Gastrocnemius medialis (tissue), 4 donors: ENCODE measurements at regions not wholly inside any gene's neighbourhood (a gene's known extent, or its start where the extent isn't known, plus 50 kb on each side); places are given as distances from the start of the nearest gene placed in this dataset.

Experiments
- ATAC-seq, 2 donors: fragments of 150-250 bp; one replicate each; pipeline ENCODE4 v1.9.1; 2016
- DNase-seq, 2 donors: peaks; one replicate each; pipeline ENCODE4 v3.0.0-alpha.2; 2019
- H3K27ac ChIP-seq, 4 donors: fragments of 200-600 bp; sonication (generic); 1 replicate in 1 of 4; 2 replicates in 3 of 4; pipeline ENCODE4 v1.5.1; 2016 to 2018; ENCODE audit warnings: mild to moderate bottlenecking in 2 of 4, moderate library complexity in 1 of 4
- H3K27me3 ChIP-seq, 3 donors: fragments of 200-600 bp; sonication (generic) in 2 of 3; 1 replicate in 1 of 3; 2 replicates in 2 of 3; pipeline versions ENCODE4 v1.5.1 to v1.6.0; 2016 to 2019; ENCODE audit warnings: mild to moderate bottlenecking in 1 of 3, moderate library complexity in 1 of 3
- H3K36me3 ChIP-seq, 2 donors: fragments of 200-600 bp; sonication (generic) in 1 of 2; one replicate each; pipeline ENCODE4 v1.5.1; 2017 to 2018
- H3K4me1 ChIP-seq, 2 donors: fragments of 200-600 bp; sonication (generic) in 1 of 2; one replicate each; pipeline ENCODE4 v1.5.1; 2016 to 2017; ENCODE audit warnings: mild to moderate bottlenecking in 2 of 2
- H3K4me3 ChIP-seq, 4 donors: fragments of 200-600 bp; sonication (generic) in 3 of 4; 1 replicate in 1 of 4; 2 replicates in 3 of 4; pipeline ENCODE4 v1.5.1; 2016 to 2019; ENCODE audit warnings: mild to moderate bottlenecking in 2 of 4
- H3K9me3 ChIP-seq, 3 donors: fragments of 200-600 bp; sonication (generic) in 2 of 3; 1 replicate in 1 of 3; 2 replicates in 2 of 3; pipeline ENCODE4 v1.5.1; 2016 to 2019
- CTCF ChIP-seq, 5 experiments: fragments of 450-650 bp in 3 of 5; fragments of 200-600 bp in 2 of 5; sonication (generic) in 2 of 5; IDR thresholded peaks in 4 of 5; conservative IDR thresholded peaks in 1 of 5; 1 replicate in 4 of 5; 2 replicates in 1 of 5; pipeline ENCODE4 v1.5.1; 2016 to 2019; ENCODE audit warnings: antibody characterized with exemption in 5 of 5, mild to moderate bottlenecking in 3 of 5, moderate library complexity in 3 of 5
- POLR2A ChIP-seq, 2 donors: fragments of 450-650 bp; IDR thresholded peaks; one replicate each; pipeline ENCODE4 v1.6.1; 2017; ENCODE audit warnings: antibody characterized with exemption in 2 of 2, mild to moderate bottlenecking in 2 of 2, moderate library complexity in 2 of 2
- in situ Hi-C, 4 donors: fragments of 200-750 bp; cut with MboI; loops; one replicate each; pipeline versions ENCODE4 v1.15.0 to v1.8.0; 2017; ENCODE audit warnings: low sequenced_read_pairs in 4 of 4
- intact Hi-C: fragments of 100-400 bp; cut with DNase I; formaldehyde crosslinking; loops from one replicate; pipeline ENCODE4 v1.15.1; 2023; ENCODE audit warnings: low total_unique reads

- no peaks in the 10 kb centered on the region for H3K9me3 ChIP-seq
- in situ Hi-C loops: no loop called here
These were observed 1124.6 kb upstream of the ATXN7L3B start for GRCh38 chr12:73413051-73413450.

GRCh38 chr12:73413974-73414373 is 1123.7 kb upstream of the ATXN7L3B start:
- Histone ChIP-seq H3K27me3 (no peaks in the 10 kb centered on the region), H3K9me3 (no peaks in the 10 kb centered on the region), H3K27ac (no peak overlapping the region), H3K4me3 (no peak overlapping the region), H3K4me1 (no peaks in the 10 kb centered on the region), H3K36me3 (no peaks in the 10 kb centered on the region)
- in situ Hi-C loops (no loop called here), intact Hi-C loops (no loop called here)
- ATAC-seq (no peak), DNase-seq (no peak)
- no peak for TF ChIP-seq POLR2A (IDR thresholded peaks at IDR 0.05)
- no peak for TF ChIP-seq CTCF (IDR thresholded peaks at IDR 0.05 in 4 of 5, conservative IDR thresholded peaks at IDR 0.05 in 1 of 5)

More at GRCh38 chr12:73413051-73413450, 1124.6 kb upstream of the ATXN7L3B start:
- DNase-seq (no peak), ATAC-seq (no peak)
- no peaks in the 10 kb centered on the region for H3K4me1 ChIP-seq
- no peak overlapping the region for H3K27ac ChIP-seq
- intact Hi-C loops: no loop called here
- no peaks in the 10 kb centered on the region for H3K36me3 ChIP-seq
- H3K27me3 ChIP-seq: no peaks in the 10 kb centered on the region
- H3K4me3 ChIP-seq: no peak overlapping the region
- TF ChIP-seq CTCF (IDR thresholded peaks at IDR 0.05 in 4 of 5, conservative IDR thresholded peaks at IDR 0.05 in 1 of 5) (no peak), POLR2A (IDR thresholded peaks at IDR 0.05) (no peak)

DNA sequence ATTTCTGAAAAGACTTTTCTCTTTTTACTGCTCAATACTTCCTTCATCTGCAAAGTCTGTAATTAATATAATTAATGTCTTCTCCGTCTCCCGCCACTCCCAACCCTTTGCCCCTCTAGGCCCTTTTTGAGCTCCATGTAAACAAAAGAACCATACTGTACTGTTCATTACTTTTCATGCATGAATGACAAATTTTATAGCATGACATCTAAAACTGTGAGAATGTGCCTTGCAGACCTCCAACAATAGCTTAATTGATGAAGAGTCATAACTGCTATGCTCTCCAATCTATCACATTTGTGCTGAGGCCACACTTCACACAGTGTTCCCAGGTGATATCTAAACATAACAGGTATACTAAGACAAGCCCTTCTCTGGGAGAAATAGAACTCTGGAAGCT is 1122.7 kb upstream of the ATXN7L3B start:
- no peak overlapping the region for H3K27ac ChIP-seq
- intact Hi-C loops: no loop called here
- no peaks in the 10 kb centered on the region for H3K9me3 ChIP-seq
- no peak overlapping the region for H3K4me3 ChIP-seq
- ATAC-seq (no peak), DNase-seq (no peak)
- in situ Hi-C loops: no loop called here
- H3K36me3 ChIP-seq: no peaks in the 10 kb centered on the region
- H3K4me1 ChIP-seq: no peaks in the 10 kb centered on the region
- H3K27me3 ChIP-seq: no peaks in the 10 kb centered on the region
- TF ChIP-seq POLR2A (IDR thresholded peaks at IDR 0.05) (no peak), CTCF (IDR thresholded peaks at IDR 0.05 in 4 of 5, conservative IDR thresholded peaks at IDR 0.05 in 1 of 5) (no peak)

DNA sequence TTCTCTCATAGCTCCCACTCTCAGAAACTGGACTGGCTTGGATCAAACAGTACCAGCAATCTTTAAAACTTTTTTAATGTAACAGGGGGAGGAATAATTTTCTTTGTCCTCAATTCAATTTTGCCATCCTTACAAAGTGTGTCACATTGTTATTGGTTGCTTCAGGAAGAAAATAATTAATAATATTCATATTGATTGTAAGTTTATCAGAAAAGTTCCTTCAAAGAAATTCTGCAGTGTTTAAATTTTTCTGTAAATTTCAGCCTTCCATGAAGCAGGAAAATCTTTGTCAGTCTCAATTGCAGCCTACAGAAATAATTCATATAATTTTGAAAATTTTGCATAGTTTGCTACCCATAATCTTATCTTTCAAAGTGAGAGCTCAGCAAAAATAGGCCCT is 1119.1 kb upstream of the ATXN7L3B start:
- Histone ChIP-seq H3K27me3 (no peaks in the 10 kb centered on the region), H3K4me1 (no peaks in the 10 kb centered on the region), H3K27ac (no peak overlapping the region), H3K9me3 (no peaks in the 10 kb centered on the region), H3K4me3 (no peak overlapping the region), H3K36me3 (no peaks in the 10 kb centered on the region)
- in situ Hi-C loops: no loop called here
- ATAC-seq (no peak), DNase-seq (no peak)
- intact Hi-C loops: no loop called here
- TF ChIP-seq POLR2A (IDR thresholded peaks at IDR 0.05) (no peak), CTCF (IDR thresholded peaks at IDR 0.05 in 4 of 5, conservative IDR thresholded peaks at IDR 0.05 in 1 of 5) (no peak)

GRCh38 chr12:73421832-73422231 is 1115.8 kb upstream of the ATXN7L3B start:
- ATAC-seq (no peak), DNase-seq (no peak)
- in situ Hi-C loops: no loop called here
- no peaks in the 10 kb centered on the region for H3K9me3 ChIP-seq
- H3K4me3 ChIP-seq: no peak overlapping the region
- H3K4me1 ChIP-seq: no peaks in the 10 kb centered on the region
- intact Hi-C loops: no loop called here
- TF ChIP-seq POLR2A (IDR thresholded peaks at IDR 0.05) (no peak), CTCF (IDR thresholded peaks at IDR 0.05 in 4 of 5, conservative IDR thresholded peaks at IDR 0.05 in 1 of 5) (no peak)
- no peaks in the 10 kb centered on the region for H3K36me3 ChIP-seq
- no peaks in the 10 kb centered on the region for H3K27me3 ChIP-seq
- no peak overlapping the region for H3K27ac ChIP-seq
